Right atrium auricular region (tissue), 2 donors: ENCODE measurements at regions not wholly inside any gene's neighbourhood (a gene's known extent, or its start where the extent isn't known, plus 50 kb on each side); places are given as distances from the start of the nearest gene placed in this dataset.

Source experiments
- DNase-seq: peaks from one replicate; pipeline ENCODE4 v3.0.0-alpha.2; 2019; ENCODE audit warnings: low spot score
- H3K27ac ChIP-seq, 2 donors: fragments of 200-600 bp; sonication (generic); 1 replicate in 1 of 2; 2 replicates in 1 of 2; pipeline ENCODE4 v1.5.1; 2016 to 2019
- H3K27me3 ChIP-seq, 2 donors: fragments of 200-600 bp; sonication (generic); one replicate each; pipeline versions ENCODE4 v1.5.1 to v1.6.0; 2017 to 2019
- H3K36me3 ChIP-seq: fragments of 200-600 bp; sonication (generic); one replicate; pipeline ENCODE4 v1.5.1; 2016
- H3K4me1 ChIP-seq, 2 donors: fragments of 200-600 bp; sonication (generic); one replicate each; pipeline versions ENCODE4 v1.5.1 to v1.6.0; 2017 to 2019
- H3K4me3 ChIP-seq, 2 donors: fragments of 200-600 bp; sonication (generic); 1 replicate in 1 of 2; 2 replicates in 1 of 2; pipeline ENCODE4 v1.5.1; 2017 to 2019; ENCODE audit warnings: mild to moderate bottlenecking in 1 of 2, moderate library complexity in 1 of 2
- H3K9me3 ChIP-seq, 2 donors: fragments of 200-600 bp; sonication (generic); one replicate each; pipeline ENCODE4 v1.5.1; 2019
- TF ChIP-seq, protein P1 (sequence below), 2 donors: fragments of 200-600 bp; sonication (generic); IDR thresholded peaks; one replicate each; pipeline ENCODE4 v1.5.1; 2019; ENCODE audit warnings: antibody characterized with exemption in 2 of 2

- no peaks in the 10 kb centered on the region for H3K4me1 ChIP-seq
- DNase-seq, result no peak
- peaks cover 0 to 15% of the 10 kb centered on the region in 2 donors for H3K9me3 ChIP-seq
- TF ChIP-seq, protein P1, sequence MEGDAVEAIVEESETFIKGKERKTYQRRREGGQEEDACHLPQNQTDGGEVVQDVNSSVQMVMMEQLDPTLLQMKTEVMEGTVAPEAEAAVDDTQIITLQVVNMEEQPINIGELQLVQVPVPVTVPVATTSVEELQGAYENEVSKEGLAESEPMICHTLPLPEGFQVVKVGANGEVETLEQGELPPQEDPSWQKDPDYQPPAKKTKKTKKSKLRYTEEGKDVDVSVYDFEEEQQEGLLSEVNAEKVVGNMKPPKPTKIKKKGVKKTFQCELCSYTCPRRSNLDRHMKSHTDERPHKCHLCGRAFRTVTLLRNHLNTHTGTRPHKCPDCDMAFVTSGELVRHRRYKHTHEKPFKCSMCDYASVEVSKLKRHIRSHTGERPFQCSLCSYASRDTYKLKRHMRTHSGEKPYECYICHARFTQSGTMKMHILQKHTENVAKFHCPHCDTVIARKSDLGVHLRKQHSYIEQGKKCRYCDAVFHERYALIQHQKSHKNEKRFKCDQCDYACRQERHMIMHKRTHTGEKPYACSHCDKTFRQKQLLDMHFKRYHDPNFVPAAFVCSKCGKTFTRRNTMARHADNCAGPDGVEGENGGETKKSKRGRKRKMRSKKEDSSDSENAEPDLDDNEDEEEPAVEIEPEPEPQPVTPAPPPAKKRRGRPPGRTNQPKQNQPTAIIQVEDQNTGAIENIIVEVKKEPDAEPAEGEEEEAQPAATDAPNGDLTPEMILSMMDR (IDR thresholded peaks at IDR 0.05), result no peak
- peak overlapping the region; percentile 54 to 69 for H3K27ac ChIP-seq
- no peaks in the 10 kb centered on the region for H3K27me3 ChIP-seq
- H3K36me3 ChIP-seq, result no peaks in the 10 kb centered on the region
- no peak overlapping the region for H3K4me3 ChIP-seq
Observed at GRCh38 chr6:130681028-130681427, 146.2 kb upstream of the SMLR1 start.

DNA sequence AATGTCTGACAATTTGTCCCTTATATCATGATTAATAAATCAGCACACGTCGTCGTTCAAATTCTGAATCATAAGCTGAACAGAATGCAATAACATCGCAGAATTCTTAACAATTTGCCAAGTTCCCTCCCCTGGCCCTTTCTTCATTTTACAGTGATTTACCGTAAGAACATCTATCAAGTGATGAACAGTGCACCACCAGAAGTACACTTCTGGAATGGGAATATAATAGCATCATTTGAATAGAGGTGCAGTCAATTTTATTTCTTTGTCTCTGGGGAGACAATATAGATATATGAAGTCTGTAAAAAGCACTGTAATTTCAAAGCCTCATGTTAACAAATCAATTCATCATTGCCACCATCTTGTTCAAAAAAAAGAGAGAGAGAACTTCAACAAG is 145.1 kb upstream of the SMLR1 start:
- H3K4me3 ChIP-seq, result no peak overlapping the region
- no peak overlapping the region for H3K27ac ChIP-seq
- no peak for DNase-seq
- no peaks in the 10 kb centered on the region for H3K36me3 ChIP-seq
- TF ChIP-seq, protein P1 (IDR thresholded peaks at IDR 0.05), result no peak
- H3K4me1 ChIP-seq, result no peaks in the 10 kb centered on the region
- H3K27me3 ChIP-seq, result no peaks in the 10 kb centered on the region
- H3K9me3 ChIP-seq, result peaks cover 0 to 11% of the 10 kb centered on the region in 2 donors

DNA sequence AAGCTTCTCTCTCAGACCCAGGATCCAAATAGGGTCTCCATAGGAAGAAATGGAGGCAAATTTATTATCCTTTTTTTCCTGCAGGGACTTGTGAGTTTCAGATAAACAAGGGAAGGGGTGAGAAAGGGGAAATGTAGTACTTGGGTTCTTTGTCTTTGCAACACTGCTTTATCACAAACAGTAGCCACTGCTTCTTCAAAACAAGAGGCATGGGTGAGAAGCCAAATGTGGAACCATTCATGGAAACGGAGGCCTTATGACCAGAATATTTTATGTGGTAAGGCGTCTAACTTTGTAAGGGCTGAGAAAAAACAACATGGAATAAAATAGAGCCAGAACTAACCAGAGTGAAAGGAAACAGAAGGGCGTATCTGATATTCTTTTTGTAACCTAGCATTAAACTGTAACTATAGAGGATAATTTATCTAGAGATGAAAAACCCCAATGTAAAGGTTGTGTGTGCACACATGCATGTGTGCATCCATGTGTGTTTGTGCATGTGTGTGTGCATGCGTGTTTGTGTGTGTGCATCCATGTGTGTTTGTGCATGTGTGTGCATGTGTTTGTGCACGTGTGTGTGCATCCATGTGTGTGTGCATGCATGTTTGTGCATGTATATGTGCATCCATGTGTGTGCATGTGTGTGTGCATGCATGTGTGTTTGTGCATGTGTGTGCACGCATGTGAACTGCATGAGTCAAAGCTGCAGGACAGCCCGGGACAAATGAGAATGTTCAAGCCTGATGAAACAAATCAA is 143.3 kb upstream of the SMLR1 start:
- Histone ChIP-seq H3K4me1 (no peaks in the 10 kb centered on the region), H3K27me3 (no peaks in the 10 kb centered on the region), H3K4me3 (no peak overlapping the region), H3K9me3 (no peaks in the 10 kb centered on the region), H3K36me3 (no peaks in the 10 kb centered on the region), H3K27ac (no peak overlapping the region)
- no peak for DNase-seq
- TF ChIP-seq, protein P1 (IDR thresholded peaks at IDR 0.05), result no peak

DNA sequence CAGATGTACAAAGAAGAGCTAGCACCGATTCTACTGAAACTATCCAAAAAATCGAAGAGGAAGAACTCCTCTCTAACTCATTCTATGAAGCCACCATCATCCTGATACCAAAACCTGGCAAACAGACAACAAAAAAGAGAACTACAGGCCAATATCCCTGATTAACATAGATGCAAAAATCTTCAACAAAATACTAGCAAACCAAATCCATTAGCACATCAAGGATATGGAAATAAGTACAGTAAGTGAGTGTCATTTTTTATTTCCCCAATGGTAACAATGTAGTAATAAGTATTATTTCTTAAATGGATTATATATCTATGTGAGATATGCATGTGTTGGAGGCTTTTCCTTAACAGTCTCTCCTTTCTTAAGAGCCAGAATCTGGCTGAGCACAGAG is 134.5 kb upstream of the SMLR1 start:
- DNase-seq, result no peak
- Histone ChIP-seq H3K27me3 (no peaks in the 10 kb centered on the region), H3K36me3 (no peaks in the 10 kb centered on the region), H3K4me1 (no peaks in the 10 kb centered on the region), H3K27ac (no peak overlapping the region), H3K4me3 (no peak overlapping the region), H3K9me3 (no peaks in the 10 kb centered on the region)
- TF ChIP-seq, protein P1 (IDR thresholded peaks at IDR 0.05), result no peak

DNA sequence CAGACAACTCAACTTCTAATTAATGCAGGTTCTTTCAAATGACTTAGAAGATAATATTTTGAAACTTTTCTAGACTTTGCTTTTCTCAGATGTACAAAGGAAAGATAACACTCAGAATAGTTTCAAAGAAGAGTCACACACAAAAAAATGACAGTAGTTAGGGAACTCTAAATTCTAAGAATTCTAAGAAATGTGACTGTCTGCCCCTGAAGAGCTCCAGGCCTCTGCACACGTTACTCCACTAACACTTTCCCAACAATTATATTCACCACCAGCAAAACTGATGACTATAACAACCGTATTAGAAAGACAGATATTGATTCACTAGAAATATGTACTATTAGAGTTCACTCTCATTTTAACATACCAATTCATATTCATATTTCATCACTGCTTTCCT is 133.3 kb upstream of the SMLR1 start:
- H3K27me3 ChIP-seq, result no peaks in the 10 kb centered on the region

More for the DNA sequence above, 133.3 kb upstream of the SMLR1 start:
- H3K36me3 ChIP-seq, result no peaks in the 10 kb centered on the region
- H3K4me3 ChIP-seq, result no peak overlapping the region
- TF ChIP-seq, protein P1 (IDR thresholded peaks at IDR 0.05), result no peak
- no peaks in the 10 kb centered on the region for H3K4me1 ChIP-seq
- H3K9me3 ChIP-seq, result no peaks in the 10 kb centered on the region
- H3K27ac ChIP-seq, result no peak overlapping the region
- DNase-seq, result no peak
